ENCODE measurements at regions not wholly inside any gene's neighbourhood (a gene's known extent, or its start where the extent isn't known, plus 50 kb on each side); places are given as distances from the start of the nearest gene placed in this dataset.

DNA sequence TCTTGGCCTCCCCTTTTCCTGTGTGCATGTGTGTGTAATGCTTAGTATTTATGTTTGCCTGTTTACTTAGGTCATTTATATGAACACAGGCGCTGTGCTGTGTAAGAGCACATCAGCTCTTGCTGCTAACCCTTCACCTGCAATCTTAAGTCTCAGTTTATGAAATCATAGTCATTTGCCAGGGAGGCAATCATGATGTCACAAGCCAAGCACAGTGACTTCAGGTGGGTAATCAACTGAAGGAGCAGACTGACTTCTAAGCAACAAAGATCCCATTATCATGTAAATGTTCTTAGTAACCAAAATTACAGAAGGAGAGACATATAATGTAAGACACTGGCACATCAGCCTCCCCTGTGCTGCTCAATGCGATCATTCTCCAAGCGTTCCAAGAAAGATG lies 386.3 kb upstream of the MEIS1 start:
- no peaks in the 10 kb centered on the region for H3K27me3 ChIP-seq (ENCODE audit: insufficient read depth, low read length)
- Mint-ChIP-seq H3K4me3 (no peak overlapping the region), H3K27me3 (no peaks in the 10 kb centered on the region), H3K36me3 (no peaks in the 10 kb centered on the region), H3K9me3 (peaks cover 0 to 7% (median 0%) of the 10 kb centered on the region in 8 donors), H3K4me1 (no peaks in the 10 kb centered on the region), H3K27ac (no peak overlapping the region)
- CTCF ChIA-PET (ENCODE audit: partially characterized antibody): no interaction called here
- no peaks in the 10 kb centered on the region for H3K36me3 ChIP-seq (ENCODE audit: insufficient read depth, low read length)
- intact Hi-C loops (cut with micrococcal nuclease): no loop called here
- H3K4me1 ChIP-seq (ENCODE audit: insufficient read depth, low read length): no peaks in the 10 kb centered on the region
- no peak for DNase-seq
- H3K27ac ChIP-seq (ENCODE audit: low read depth, low read length): no peak overlapping the region
- no peaks in the 10 kb centered on the region for H3K9me3 ChIP-seq (ENCODE audit: control insufficient read depth in 1 of 2, low read length in 2 of 2)
- POLR2A ChIA-PET (ENCODE audit: partially characterized antibody): no interaction called here
- H3K4me3 ChIP-seq (ENCODE audit: low read length in 2 of 2): no peak overlapping the region

DNA sequence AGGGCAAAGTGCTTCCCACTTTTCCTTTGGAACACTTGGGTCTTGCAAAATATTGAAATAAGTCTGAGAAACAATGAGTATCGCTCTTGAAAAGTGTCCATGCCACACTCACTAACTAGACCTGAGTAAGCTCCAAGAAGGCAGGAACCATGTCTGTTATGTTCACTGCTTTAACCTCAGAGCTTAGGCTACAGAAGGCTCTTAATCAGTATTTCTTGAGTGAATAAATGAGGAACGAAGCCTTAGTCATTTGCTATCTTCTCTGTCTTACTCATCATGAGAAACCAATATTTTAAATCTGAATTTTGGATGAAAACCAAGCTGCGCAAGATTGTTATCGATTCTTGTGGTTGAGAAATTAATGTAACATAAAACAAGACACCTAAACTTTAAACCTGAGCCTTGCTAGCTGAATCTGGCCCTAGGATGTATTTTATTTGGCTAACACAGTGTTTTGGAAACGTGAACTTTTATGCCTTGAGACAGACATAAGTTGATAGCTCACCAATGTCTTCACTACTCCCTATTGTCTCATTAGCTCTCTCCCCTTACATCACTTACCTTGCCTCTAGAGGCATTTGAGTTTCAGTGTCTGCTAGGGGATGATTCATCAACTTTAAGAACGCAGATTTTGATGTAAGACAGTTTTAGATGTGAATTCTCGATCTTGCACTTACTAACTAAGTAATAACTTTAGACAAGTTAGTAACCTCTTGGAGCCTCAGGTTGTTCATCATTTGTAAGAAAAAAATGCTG lies 392.8 kb upstream of the MEIS1 start:
- intact Hi-C loops (cut with micrococcal nuclease): no loop called here
- Mint-ChIP-seq H3K27me3 (no peaks in the 10 kb centered on the region), H3K4me1 (no peaks in the 10 kb centered on the region), H3K9me3 (peaks cover 0 to 3% (median 0%) of the 10 kb centered on the region in 8 donors), H3K36me3 (no peaks in the 10 kb centered on the region), H3K4me3 (no peak overlapping the region), H3K27ac (no peak overlapping the region)
- Histone ChIP-seq H3K4me1 (ENCODE audit: insufficient read depth, low read length) (no peaks in the 10 kb centered on the region), H3K4me3 (ENCODE audit: low read length in 2 of 2) (no peak overlapping the region), H3K9me3 (ENCODE audit: control insufficient read depth in 1 of 2, low read length in 2 of 2) (no peaks in the 10 kb centered on the region), H3K27me3 (ENCODE audit: insufficient read depth, low read length) (no peaks in the 10 kb centered on the region), H3K36me3 (ENCODE audit: insufficient read depth, low read length) (no peaks in the 10 kb centered on the region), H3K27ac (ENCODE audit: low read depth, low read length) (no peak overlapping the region)
- DNase-seq: no peak
- CTCF ChIA-PET (ENCODE audit: partially characterized antibody): no interaction called here
- POLR2A ChIA-PET (ENCODE audit: partially characterized antibody): no interaction called here

DNA sequence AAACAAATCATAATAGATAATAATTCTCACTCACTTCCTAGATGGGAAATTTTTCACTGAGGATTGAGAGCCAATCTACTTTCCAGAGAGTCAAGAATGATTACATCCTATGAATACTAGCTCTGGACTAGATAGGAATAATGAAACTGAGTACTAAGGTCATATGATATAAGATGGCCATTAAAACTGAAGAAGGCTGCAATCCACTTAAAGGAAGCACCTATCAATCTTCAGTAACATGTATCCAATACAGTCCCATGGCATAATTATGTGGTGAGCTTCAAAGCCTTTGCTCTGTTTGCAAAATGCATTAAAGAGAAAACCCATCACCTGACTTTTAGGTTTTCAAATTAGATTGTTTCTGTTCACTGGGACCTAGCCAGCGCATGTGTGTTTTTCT lies 398.0 kb upstream of the MEIS1 start:
- Histone ChIP-seq H3K36me3 (ENCODE audit: insufficient read depth, low read length) (no peaks in the 10 kb centered on the region), H3K4me1 (ENCODE audit: insufficient read depth, low read length) (no peaks in the 10 kb centered on the region), H3K27ac (ENCODE audit: low read depth, low read length) (no peak overlapping the region), H3K9me3 (ENCODE audit: control insufficient read depth in 1 of 2, low read length in 2 of 2) (no peaks in the 10 kb centered on the region), H3K27me3 (ENCODE audit: insufficient read depth, low read length) (no peaks in the 10 kb centered on the region), H3K4me3 (ENCODE audit: low read length in 2 of 2) (no peak overlapping the region)
- H3K9me3 Mint-ChIP-seq: peaks cover 0 to 3% (median 0%) of the 10 kb centered on the region in 8 donors
- peaks cover 0 to 3% of the 10 kb centered on the region in 2 donors for H3K27me3 Mint-ChIP-seq
- H3K4me1 Mint-ChIP-seq: no peaks in the 10 kb centered on the region
- H3K4me3 Mint-ChIP-seq: no peak overlapping the region
- no peaks in the 10 kb centered on the region for H3K36me3 Mint-ChIP-seq
- DNase-seq: no peak
- CTCF ChIA-PET (ENCODE audit: partially characterized antibody): no interaction called here
- POLR2A ChIA-PET (ENCODE audit: partially characterized antibody): interaction anchor here (0.6 kb wide), 1 partner anchor 293 kb away, joined by 3 read pairs; no protein-coding TSS in a partner anchor
- intact Hi-C loops (cut with micrococcal nuclease): no loop called here
- H3K27ac Mint-ChIP-seq: no peak overlapping the region

DNA sequence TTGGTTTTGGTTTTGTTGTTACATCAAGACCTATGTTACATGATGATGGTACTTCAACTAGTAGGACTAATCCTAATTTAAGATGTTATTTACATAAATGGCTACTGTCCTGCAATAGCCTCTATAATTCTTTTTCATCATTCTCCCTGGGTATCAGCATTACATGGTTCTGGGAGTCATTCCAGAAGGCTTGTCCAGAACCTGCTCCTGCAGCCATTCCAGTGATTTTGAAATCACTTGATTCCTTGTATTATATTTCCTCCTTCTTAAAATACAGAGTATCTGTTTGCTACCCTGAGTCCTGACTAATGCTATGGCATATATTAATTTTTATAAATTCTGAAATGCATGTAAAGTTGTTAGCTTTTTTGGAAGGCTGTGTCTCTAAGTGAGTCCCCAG lies 400.5 kb upstream of the MEIS1 start:
- Histone ChIP-seq H3K27me3 (ENCODE audit: insufficient read depth, low read length) (no peaks in the 10 kb centered on the region), H3K9me3 (ENCODE audit: control insufficient read depth in 1 of 2, low read length in 2 of 2) (no peaks in the 10 kb centered on the region), H3K27ac (ENCODE audit: low read depth, low read length) (no peak overlapping the region), H3K4me1 (ENCODE audit: insufficient read depth, low read length) (no peaks in the 10 kb centered on the region), H3K36me3 (ENCODE audit: insufficient read depth, low read length) (no peaks in the 10 kb centered on the region), H3K4me3 (ENCODE audit: low read length in 2 of 2) (no peak overlapping the region)
- no peak overlapping the region for H3K27ac Mint-ChIP-seq
- H3K27me3 Mint-ChIP-seq: peaks cover 0 to 3% of the 10 kb centered on the region in 2 donors
- DNase-seq: no peak
- CTCF ChIA-PET (ENCODE audit: partially characterized antibody): no interaction called here
- peaks cover 0 to 11% (median 0%) of the 10 kb centered on the region in 8 donors for H3K9me3 Mint-ChIP-seq
- intact Hi-C loops (cut with micrococcal nuclease): no loop called here
- no peak overlapping the region for H3K4me3 Mint-ChIP-seq
- no peaks in the 10 kb centered on the region for H3K4me1 Mint-ChIP-seq
- POLR2A ChIA-PET (ENCODE audit: partially characterized antibody): no interaction called here
- H3K36me3 Mint-ChIP-seq: no peaks in the 10 kb centered on the region

DNA sequence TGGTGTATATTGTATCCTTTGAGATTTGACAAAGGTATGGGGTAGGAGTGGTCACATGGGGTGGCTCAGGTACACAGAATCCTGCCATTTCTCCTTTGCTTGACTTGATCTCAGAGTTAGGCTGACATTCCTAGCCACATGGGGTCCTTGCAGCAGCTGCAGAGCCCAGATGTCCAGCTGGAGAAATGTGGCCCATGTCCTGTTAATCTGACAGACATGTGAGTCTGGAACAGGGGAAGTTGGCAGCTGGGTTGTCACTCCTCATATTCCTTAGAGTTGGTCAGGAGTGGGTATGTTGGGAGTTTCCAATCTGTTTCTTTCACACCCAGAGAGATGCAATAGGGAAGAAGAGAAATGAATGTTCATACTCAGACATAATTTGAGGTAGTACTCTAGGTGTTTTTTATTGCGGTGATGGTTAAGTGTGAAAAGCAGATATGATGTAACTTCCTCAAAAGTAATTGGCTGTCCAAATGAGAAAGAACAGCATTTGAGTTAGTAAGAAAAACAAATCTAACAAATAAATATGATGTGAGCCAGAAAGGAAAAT lies 402.6 kb upstream of the MEIS1 start:
- intact Hi-C loops (cut with micrococcal nuclease): no loop called here
- Mint-ChIP-seq H3K27me3 (peaks cover 0 to 3% of the 10 kb centered on the region in 2 donors), H3K27ac (no peak overlapping the region), H3K9me3 (peaks cover 0 to 11% (median 0%) of the 10 kb centered on the region in 8 donors), H3K36me3 (no peaks in the 10 kb centered on the region), H3K4me1 (no peaks in the 10 kb centered on the region), H3K4me3 (no peak overlapping the region)
- no peaks in the 10 kb centered on the region for H3K27me3 ChIP-seq (ENCODE audit: insufficient read depth, low read length)
- ChIA-PET CTCF (ENCODE audit: partially characterized antibody) (no interaction called here), POLR2A (ENCODE audit: partially characterized antibody) (no interaction called here)
- H3K27ac ChIP-seq (ENCODE audit: low read depth, low read length): no peak overlapping the region
- H3K4me3 ChIP-seq (ENCODE audit: low read length in 2 of 2): no peak overlapping the region
- no peaks in the 10 kb centered on the region for H3K9me3 ChIP-seq (ENCODE audit: control insufficient read depth in 1 of 2, low read length in 2 of 2)
- H3K4me1 ChIP-seq (ENCODE audit: insufficient read depth, low read length): no peaks in the 10 kb centered on the region
- H3K36me3 ChIP-seq (ENCODE audit: insufficient read depth, low read length): no peaks in the 10 kb centered on the region
- no peak for DNase-seq

DNA sequence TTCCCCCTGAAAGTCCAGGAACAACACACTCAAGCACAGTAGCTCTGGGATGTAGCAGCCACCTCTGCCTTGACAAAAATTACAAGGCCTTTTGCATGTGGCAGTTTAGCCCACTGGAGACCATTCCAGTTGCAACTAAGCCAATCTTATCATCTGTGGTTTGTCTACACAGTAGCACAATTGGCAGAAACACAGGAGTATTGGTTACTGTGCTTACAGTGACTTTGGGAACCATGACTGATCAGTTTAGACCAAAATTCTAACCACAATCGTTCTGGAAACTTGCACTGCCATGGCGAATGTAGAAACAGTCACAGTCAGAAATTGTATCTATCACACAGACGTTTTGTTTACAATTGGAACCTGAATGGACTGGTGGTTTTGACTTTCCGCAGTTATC lies 403.7 kb upstream of the MEIS1 start:
- Mint-ChIP-seq H3K36me3 (no peaks in the 10 kb centered on the region), H3K9me3 (peaks cover 0 to 11% (median 0%) of the 10 kb centered on the region in 8 donors), H3K4me1 (no peaks in the 10 kb centered on the region), H3K27ac (no peak overlapping the region), H3K27me3 (peaks cover 0 to 3% of the 10 kb centered on the region in 2 donors), H3K4me3 (no peak overlapping the region)
- Histone ChIP-seq H3K4me3 (ENCODE audit: low read length in 2 of 2) (no peak overlapping the region), H3K36me3 (ENCODE audit: insufficient read depth, low read length) (no peaks in the 10 kb centered on the region), H3K27me3 (ENCODE audit: insufficient read depth, low read length) (no peaks in the 10 kb centered on the region), H3K4me1 (ENCODE audit: insufficient read depth, low read length) (no peaks in the 10 kb centered on the region), H3K27ac (ENCODE audit: low read depth, low read length) (no peak overlapping the region), H3K9me3 (ENCODE audit: control insufficient read depth in 1 of 2, low read length in 2 of 2) (no peaks in the 10 kb centered on the region)
- intact Hi-C loops (cut with micrococcal nuclease): no loop called here
- POLR2A ChIA-PET (ENCODE audit: partially characterized antibody): no interaction called here
- CTCF ChIA-PET (ENCODE audit: partially characterized antibody): no interaction called here
- DNase-seq: no peak

DNA sequence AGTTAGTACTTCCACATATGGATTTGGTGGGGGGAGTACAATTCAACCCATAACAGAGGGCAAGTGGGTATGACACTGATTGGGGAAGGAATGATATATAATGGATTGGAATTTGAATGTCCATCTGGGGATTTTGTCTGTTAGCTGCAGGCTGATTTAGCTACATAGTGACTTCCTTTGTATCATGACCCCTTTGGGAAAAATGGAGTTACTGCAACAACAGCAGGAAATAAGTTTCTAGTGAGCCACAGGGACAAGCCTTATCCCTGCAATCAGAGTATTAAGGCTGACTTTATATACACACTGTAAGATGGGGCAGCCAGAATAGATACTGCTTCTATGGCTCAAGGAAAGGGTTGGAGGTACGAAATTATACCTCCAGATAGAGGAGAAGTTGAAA lies 404.4 kb upstream of the MEIS1 start:
- H3K4me3 Mint-ChIP-seq: no peak overlapping the region
- intact Hi-C loops (cut with micrococcal nuclease): no loop called here

More for the DNA sequence above, 404.4 kb upstream of the MEIS1 start:
- no peak overlapping the region for H3K4me3 ChIP-seq (ENCODE audit: low read length in 2 of 2)
- DNase-seq: no peak
- Mint-ChIP-seq H3K4me1 (no peaks in the 10 kb centered on the region), H3K27me3 (peaks cover 0 to 3% of the 10 kb centered on the region in 2 donors), H3K27ac (no peak overlapping the region), H3K36me3 (no peaks in the 10 kb centered on the region), H3K9me3 (peaks cover 0 to 14% (median 0%) of the 10 kb centered on the region in 8 donors)
- H3K9me3 ChIP-seq (ENCODE audit: control insufficient read depth in 1 of 2, low read length in 2 of 2): no peaks in the 10 kb centered on the region
- H3K27me3 ChIP-seq (ENCODE audit: insufficient read depth, low read length): no peaks in the 10 kb centered on the region
- CTCF ChIA-PET (ENCODE audit: partially characterized antibody): no interaction called here
- H3K27ac ChIP-seq (ENCODE audit: low read depth, low read length): no peak overlapping the region
- POLR2A ChIA-PET (ENCODE audit: partially characterized antibody): no interaction called here
- no peaks in the 10 kb centered on the region for H3K36me3 ChIP-seq (ENCODE audit: insufficient read depth, low read length)
- no peaks in the 10 kb centered on the region for H3K4me1 ChIP-seq (ENCODE audit: insufficient read depth, low read length)

All from CD4-positive, alpha-beta memory T cell (primary cell).